NCI-H1092 (cell line): ENCODE measurements at regions not wholly inside any gene's neighbourhood (a gene's known extent, or its start where the extent isn't known, plus 50 kb on each side); places are given as distances from the start of the nearest gene placed in this dataset.

Source experiments
- DNase-seq: peaks from one replicate; lab custom pipeline; 2025; lab: John Stamatoyannopoulos, UW

DNA sequence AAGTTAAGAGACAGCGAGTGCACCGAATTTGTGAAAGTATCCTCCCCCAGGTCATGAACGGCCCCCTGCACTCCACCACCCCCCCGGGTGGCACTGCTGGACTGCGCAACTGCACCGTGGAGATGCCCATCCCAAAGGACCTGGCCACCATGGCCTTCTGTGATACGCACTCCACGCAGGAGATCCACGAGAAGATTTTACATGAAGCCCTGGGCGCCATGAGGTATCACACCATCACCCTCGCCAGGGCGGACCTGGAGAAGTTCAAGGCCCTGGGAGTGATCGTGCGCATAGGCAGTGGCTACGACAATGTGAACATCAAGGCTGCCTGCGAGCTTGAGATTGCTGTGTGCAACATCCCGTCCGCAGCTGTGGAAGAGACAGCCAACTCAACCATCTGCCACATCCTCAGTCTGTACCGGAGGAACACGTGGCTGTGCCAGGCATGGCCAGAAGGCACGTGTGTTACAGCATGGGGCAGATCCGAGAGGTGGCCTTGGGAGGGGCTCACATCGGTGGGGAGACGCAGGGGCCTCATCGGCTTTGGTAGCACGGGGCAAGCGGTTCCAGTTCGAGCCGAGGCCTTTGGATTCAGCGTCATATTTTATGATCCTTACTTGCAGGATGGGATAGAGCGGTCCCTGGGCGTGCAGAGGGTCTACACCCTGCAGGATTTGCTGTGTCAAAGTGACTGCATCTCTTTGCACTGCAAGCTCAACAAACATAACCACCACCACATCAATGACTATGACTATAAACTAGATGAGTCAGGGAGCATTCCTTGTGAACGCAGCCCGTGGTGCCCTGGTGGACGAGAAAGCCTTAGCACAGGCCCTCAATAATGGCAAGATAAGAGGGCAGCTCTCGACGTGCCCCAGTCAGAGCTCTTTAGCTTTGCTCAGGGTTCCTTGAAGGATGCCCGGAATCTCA is 290.8 kb upstream of the MC4R start:
- DNase-seq = no peak

DNA sequence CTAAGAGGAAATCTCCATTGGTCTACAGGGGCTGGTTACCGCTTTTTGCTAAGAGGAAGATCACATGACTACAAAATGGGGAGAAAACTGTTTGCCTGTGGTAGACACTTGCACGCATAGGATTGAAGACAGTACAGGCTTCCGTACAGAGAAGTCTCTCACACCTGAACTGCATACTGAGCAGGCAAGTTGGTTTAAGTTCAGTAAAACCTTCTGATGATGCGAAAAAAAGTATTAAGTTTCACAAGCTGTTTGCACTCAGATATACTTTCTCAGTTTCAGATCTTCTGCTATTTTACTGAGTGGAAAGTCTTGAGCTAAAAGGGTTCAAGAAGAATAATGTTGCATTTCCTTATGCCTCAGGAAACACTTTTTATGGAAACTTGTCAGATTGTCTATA is 292.2 kb upstream of the MC4R start:
- DNase-seq = no peak

DNA sequence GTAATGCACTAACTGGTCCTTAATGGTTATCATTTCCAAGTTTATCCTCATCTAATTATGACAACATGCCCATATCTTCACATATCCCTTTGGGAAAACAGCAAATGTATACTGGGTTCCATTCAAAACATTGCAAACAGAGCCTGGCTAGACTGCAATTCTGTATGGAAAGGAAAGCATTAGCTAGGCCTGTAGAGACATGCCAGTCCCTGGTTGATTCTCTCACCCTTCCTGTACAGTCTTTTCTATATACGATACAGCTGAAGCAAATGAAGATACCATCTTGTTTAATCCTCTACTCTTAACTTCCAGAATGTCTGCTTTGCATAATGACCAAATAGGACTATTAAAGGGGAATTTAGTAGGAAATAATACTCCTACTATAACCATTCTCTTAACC is 294.4 kb upstream of the MC4R start:
- no peak for DNase-seq

DNA sequence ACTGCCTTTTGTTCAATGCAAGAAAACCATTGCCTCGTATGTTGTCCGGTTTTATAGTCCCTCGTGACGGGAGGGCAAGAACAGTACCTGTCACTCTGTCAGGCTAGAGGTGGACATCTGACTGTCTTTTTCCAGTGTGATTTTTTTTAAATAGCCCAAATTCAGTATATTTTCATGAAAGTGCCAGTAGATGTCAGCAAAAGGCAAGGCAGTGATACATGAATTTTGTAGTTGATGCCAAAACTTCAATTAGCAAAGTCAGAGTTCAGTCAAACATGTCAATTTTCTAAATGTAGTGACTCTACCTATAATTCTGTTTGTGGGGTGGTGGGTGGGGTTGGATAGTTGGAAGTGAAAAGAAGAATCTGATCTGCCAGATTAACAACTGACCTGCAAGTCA is 296.0 kb upstream of the MC4R start:
- DNase-seq = no peak

- no peak for DNase-seq
These were observed 297.4 kb upstream of the MC4R start for GRCh38 chr18:60669938-60670337.

- no peak for DNase-seq
These were observed 298.4 kb upstream of the MC4R start for GRCh38 chr18:60671021-60671420.

DNA sequence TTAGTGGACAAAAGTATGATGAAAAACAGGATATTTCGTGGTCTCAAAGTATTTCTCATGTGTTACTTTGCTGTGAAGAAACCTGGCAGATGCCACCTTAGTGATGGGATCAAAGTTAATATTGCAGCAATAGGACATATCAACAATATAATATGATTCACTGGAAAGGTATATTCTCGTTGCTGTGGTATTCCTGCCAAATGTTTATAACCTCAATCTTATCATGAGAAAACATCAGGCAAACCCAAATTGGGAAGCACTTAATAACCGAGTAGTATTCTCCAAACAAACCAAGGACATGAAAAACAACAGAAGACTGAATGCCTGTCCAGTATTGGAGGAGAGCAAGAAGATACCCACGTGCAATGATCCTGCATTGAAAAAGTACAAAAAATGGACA is 302.6 kb upstream of the MC4R start:
- DNase-seq = no peak

GRCh38 chr18:60675801-60676200 is 303.2 kb upstream of the MC4R start:
- peak; percentile 44 for DNase-seq

DNA sequence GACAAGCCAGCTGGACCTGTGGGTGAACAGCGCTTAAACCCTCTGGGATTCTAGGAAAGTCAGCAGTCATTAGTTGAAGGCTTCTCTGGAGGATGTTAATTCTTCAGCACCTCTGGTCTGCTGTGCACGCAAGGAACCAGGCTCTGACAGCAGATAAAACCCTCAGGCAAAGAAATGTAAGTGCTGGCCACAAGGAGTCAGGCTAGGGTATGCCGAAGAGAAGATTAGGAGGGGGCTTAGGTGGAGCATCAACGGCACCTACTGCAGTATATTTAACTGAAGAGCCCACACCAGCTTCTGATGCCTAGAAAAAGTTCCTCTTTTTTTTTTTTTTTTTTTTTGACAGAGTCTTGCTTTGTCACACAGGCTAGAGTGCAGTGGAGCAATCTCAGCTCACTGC is 304.2 kb upstream of the MC4R start:
- no peak for DNase-seq

DNA sequence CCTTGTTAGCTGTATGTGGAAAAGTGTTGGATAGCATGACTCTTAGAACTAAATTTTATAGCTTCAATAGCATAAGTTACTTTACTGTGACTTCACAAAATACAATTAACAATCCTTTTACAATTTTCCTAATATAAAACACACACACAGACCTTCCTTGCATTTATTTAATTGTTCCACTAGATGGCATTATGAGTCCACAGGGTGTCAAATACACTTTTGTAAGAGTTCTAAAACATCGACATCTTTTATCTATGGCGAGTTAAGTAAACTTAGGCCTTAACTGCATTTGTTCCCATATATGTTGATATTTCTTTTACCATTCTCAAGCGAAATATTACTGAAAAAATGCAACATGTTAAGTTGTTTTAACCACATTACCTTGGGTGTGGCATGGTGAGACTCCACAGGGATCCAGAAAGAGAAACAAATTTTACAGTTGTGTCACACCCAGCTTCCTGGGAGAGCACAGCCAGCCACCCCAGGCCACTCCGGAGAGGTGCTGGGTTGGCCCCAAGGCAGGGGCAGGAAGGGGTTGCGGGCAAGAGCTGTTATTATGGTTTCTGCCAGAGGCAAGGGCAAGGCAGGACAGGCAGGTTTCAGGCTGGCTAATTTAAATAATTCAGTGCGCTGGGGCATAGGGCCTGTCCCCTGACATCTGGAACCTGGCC is 312.4 kb upstream of the MC4R start:
- no peak for DNase-seq

- no peak for DNase-seq
These were observed 313.6 kb upstream of the MC4R start for GRCh38 chr18:60686142-60686541.

GRCh38 chr18:60691061-60691460 is 318.5 kb upstream of the MC4R start:
- no peak for DNase-seq

GRCh38 chr18:60693426-60693825 is 320.9 kb upstream of the MC4R start:
- no peak for DNase-seq

GRCh38 chr18:60698901-60699300 is 326.3 kb upstream of the MC4R start:
- DNase-seq = peak; percentile 67

DNA sequence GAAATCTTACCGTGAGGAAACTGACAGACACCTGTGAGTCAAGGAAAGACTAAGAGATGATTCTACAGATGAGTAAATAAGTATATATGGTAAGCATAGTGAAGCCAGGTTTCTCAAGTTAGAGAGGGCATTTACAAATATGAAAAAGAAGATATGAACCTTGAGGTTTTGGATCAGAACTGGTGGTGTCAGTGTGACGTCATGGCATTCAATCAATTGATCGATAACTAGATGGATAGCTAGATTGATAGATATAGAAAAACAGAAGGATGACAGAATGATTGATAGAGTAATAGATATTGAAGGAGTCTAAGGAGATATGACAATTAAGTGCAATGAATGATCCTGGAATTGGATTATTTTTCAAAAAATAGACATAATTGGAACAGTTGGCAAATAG is 350.2 kb upstream of the MC4R start:
- no peak for DNase-seq

DNA sequence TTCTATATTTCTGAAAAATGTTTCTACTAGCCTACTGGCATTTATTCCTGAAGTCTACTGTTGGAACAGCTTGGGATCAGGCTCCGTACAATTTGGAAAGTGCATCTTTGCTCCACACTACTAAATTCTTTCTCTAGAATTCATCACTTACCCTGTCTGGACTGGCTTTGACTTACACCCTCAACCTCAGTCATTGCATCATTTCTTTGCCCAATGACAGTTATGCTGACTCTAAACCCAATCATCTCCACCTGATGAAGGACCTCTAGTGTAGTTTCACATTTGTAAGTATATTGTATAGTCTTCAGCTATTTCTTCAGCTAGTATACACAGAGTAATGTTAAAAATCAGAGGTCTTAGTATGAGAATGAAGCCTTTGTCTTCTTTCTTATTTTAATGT is 359.6 kb upstream of the MC4R start:
- DNase-seq = no peak

DNA sequence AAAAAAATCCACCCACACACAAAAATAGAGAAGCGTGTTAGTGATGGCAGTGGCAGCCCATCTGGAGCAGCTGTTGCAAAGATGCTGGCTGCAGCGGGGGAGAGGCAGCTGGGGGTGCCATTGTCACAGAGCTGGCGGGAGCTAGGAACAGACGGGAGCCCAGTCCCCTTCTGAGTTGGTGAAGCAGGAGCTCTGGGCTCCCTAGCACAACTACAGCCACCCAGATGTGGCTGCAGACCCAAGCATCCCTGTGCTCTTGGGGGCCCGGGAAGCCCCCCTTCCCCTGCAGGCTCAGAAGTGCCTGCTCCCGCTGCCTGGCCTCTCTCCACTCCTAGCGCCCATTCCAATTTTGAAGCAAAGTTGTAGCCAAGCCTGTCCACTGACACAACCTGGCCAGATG is 366.6 kb upstream of the MC4R start:
- DNase-seq = no peak

DNA sequence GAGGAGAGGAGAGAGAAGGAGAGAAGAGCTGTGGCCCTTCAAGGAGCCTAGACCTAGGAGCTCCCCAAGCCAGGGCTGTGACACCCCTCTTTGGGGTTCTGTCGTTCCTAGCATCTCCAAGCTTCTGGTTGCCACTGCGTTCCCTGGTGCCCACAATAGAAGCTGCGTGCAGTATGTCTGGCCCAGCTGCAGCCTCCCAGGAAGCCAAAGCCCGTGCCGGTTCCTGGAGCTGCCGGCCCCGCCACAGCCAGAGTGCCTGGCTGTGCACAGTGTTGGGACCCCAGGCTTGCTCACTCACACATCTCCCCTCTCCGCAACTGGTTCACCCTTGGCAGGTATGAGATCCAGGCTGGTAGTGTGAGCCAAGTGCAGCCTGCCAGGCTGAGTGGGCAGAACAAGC is 367.7 kb upstream of the MC4R start:
- DNase-seq = no peak

DNA sequence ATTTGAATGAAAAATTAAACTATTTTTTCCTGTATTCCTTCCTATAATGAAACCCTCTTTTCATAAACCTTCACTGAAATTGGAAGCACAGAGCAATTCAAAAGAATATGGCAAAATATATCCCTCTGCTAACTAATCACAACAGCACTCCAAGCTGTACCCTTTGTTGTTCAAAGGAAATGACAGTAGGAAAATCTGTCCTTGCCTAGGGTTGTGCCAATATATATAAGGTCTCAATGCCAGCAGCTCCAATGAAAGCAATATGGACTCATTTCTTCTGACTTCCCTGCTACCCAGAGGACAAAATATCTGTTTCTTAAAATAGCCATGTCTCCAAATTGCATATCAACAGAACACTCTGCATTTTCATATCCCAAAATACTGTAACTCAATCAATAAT is 373.9 kb upstream of the MC4R start:
- no peak for DNase-seq

DNA sequence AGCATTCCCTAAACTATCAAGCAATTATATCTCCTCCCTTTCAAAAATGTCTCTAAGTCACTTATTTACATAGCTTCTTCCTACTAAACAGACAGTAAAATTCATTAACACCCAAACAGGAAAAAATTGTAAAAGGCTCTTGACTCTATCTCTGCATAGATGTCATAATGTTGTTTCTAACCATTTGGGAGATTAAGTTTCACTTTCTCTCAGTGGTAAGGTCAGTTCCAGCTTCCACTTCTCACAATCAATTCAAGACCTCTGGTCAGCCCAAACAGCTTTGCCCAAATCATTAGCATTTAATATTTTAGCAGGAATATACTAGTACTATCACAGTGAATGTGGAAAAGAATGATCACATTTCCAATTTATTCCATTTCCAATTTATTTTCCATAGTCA is 374.3 kb upstream of the MC4R start:
- no peak for DNase-seq

GRCh38 chr18:60753753-60754152 is 381.2 kb upstream of the MC4R start:
- no peak for DNase-seq

DNA sequence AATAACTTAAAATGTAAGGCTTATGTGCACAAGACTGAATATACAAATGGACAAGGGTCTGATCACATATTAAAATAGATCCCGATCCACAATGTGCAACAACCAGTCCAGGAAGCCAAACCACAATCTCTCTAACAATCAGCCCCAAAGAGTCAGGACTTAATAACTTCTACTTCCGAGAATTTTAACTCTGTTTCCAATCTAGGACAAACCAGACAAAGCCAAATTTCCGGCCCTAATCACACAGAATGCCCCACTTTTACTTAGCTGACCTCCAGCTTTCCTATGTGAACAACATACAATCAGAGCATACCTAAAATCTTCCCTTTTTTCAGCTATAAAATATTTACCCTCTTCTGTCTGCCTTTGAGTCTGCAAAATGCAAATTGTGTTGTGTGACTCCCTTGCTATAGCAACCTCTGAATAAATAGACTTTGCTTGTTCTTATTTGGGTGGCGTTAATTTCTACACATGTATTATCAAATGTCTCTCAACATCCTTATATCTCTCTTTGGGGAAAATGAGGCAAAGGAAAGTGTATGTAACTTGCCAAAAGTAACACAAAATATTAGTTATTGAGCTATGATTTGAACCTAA is 381.9 kb upstream of the MC4R start:
- DNase-seq = no peak

- DNase-seq = no peak
These were observed 382.6 kb upstream of the MC4R start for GRCh38 chr18:60755134-60755533.
